Common myeloid progenitor, CD34-positive (primary cell): ENCODE measurements at regions not wholly inside any gene's neighbourhood (a gene's known extent, or its start where the extent isn't known, plus 50 kb on each side); places are given as distances from the start of the nearest gene placed in this dataset.

Experiments used
- CTCF ChIA-PET: fragments of 350-600 bp; sonication (Branson Sonifier 250); formaldehyde crosslinking; loops from one replicate; lab custom pipeline; 2021; ENCODE audit warnings: antibody characterized with exemption; lab: Charles Lee
- POLR2A ChIA-PET: fragments of 350-600 bp; sonication (Branson Sonifier 250); formaldehyde crosslinking; loops from one replicate; lab custom pipeline; 2021; ENCODE audit warnings: antibody characterized with exemption; lab: Charles Lee
- DNase-seq, 3 donors: peaks; one replicate each; pipeline versions ENCODE4 v3.0.0 to v3.0.0-alpha.2; 2013
- H3K27ac ChIP-seq, 2 experiments: 1 replicate in 1 of 2; 2 replicates in 1 of 2; pipeline ENCODE4 v1.7.0; 2013; ENCODE audit warnings: inconsistent platforms in 2 of 2, low read length in 2 of 2, mild to moderate bottlenecking in 2 of 2, low read depth in 1 of 2, moderate library complexity in 1 of 2; ENCODE audit not compliant: severe bottlenecking in 2 of 2, insufficient read depth in 1 of 2, poor library complexity in 1 of 2
- H3K27me3 ChIP-seq, 5 experiments: replicated peaks in 2 of 5; 1 replicate in 3 of 5; 2 replicates in 2 of 5; pipeline versions ENCODE4 v1.6.1 to v1.7.0; 2013; ENCODE audit warnings: low read length in 4 of 5, mild to moderate bottlenecking in 2 of 5, moderate library complexity in 2 of 5, inconsistent platforms in 1 of 5; ENCODE audit not compliant: insufficient read depth in 5 of 5, control insufficient read depth in 4 of 5
- H3K36me3 ChIP-seq, 4 experiments: 1 replicate in 2 of 4; 2 replicates in 2 of 4; pipeline versions ENCODE4 v1.6.1 to v1.7.0; 2013; ENCODE audit warnings: low read length in 3 of 4, control low read depth in 1 of 4, mild to moderate bottlenecking in 1 of 4; ENCODE audit not compliant: control insufficient read depth in 4 of 4, insufficient read depth in 4 of 4
- H3K4me1 ChIP-seq, 4 experiments: 1 replicate in 3 of 4; 2 replicates in 1 of 4; pipeline versions ENCODE4 v1.6.1 to v1.7.1; 2013; ENCODE audit warnings: low read length in 3 of 4, mild to moderate bottlenecking in 3 of 4, control low read depth in 1 of 4, inconsistent platforms in 1 of 4, moderate library complexity in 1 of 4; ENCODE audit not compliant: control insufficient read depth in 4 of 4, insufficient read depth in 4 of 4; ENCODE audit errors: control extremely low read depth in 1 of 4
- H3K4me3 ChIP-seq, 7 experiments: 1 replicate in 4 of 7; 2 replicates in 3 of 7; pipeline versions ENCODE4 v1.5.1 to v1.7.0; 2013; ENCODE audit warnings: mild to moderate bottlenecking in 7 of 7, low read length in 6 of 7, moderate library complexity in 6 of 7, inconsistent platforms in 2 of 7, low read depth in 2 of 7, control low read depth in 1 of 7; ENCODE audit not compliant: insufficient read depth in 4 of 7, control insufficient read depth in 1 of 7; ENCODE audit errors: extremely low read depth in 1 of 7
- H3K9me3 ChIP-seq, 5 experiments: 1 replicate in 4 of 5; 2 replicates in 1 of 5; pipeline versions ENCODE4 v1.6.1 to v1.7.1; 2013; ENCODE audit warnings: low read length in 4 of 5, mild to moderate bottlenecking in 2 of 5, inconsistent platforms in 1 of 5, low read depth in 1 of 5, moderate library complexity in 1 of 5; ENCODE audit not compliant: control insufficient read depth in 4 of 5, insufficient read depth in 2 of 5; ENCODE audit errors: control extremely low read depth in 1 of 5
- WGBS: methylation state at CpG from one replicate; pipeline ENCODE4 v1.1.5; 2013; ENCODE audit not compliant: insufficient coverage; 5-methylcytosine and 5-hydroxymethylcytosine counted together

DNA sequence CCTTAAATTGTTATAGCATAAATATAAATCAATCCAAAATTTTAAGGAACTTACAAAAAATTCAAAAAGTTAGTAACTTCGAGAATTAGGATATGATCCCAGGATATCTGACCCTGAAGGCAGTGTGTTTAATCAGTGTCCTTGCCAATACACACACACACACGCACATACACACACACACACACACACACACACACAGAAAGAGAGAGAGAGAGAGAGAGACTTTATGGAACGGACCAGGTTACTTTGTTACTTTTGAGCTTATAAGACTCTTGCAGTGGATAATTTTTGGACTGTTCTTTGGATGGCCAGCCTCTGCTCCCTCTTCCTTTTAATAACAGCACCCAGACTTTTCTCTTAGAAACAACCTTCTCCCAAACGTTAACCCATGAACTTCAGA lies 322.9 kb downstream of the NFIB start:
- no peaks in the 10 kb centered on the region for H3K4me1 ChIP-seq
- no peak for DNase-seq
- WGBS: no CpG with 5 or more reads among the region's 4 CpGs
- ChIA-PET CTCF (no interaction called here), POLR2A (no interaction called here)
- no peak overlapping the region for H3K4me3 ChIP-seq
- H3K9me3 ChIP-seq: peaks cover 0 to 10% (median 3%) of the 10 kb centered on the region in 5 experiments
- H3K36me3 ChIP-seq: no peaks in the 10 kb centered on the region
- H3K27ac ChIP-seq: no peak overlapping the region
- H3K27me3 ChIP-seq: peaks cover 0 to 18% (median 2%) of the 10 kb centered on the region in 5 experiments

DNA sequence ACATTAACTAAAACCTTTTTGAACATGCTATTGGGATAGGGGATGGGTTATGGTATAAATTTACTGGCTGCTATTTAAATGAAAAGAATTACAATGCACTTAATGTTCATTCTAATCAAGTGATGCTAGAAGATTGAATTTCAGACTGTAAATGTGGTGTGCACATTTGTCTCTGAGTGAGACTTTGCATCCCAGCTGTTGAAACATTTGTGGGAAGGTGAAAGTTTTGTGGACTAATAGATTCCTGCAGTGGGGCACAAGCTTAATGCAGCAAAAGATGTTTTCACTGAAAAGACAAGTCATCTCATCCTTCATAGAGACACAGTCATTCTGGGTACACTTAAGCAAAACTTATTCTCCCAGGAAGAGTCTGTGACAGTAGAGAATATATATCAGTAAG lies 323.6 kb downstream of the NFIB start:
- Histone ChIP-seq H3K4me3 (no peak overlapping the region), H3K27me3 (peaks cover 0 to 18% (median 2%) of the 10 kb centered on the region in 5 experiments), H3K27ac (no peak overlapping the region), H3K36me3 (no peaks in the 10 kb centered on the region), H3K4me1 (no peaks in the 10 kb centered on the region), H3K9me3 (peaks cover 0 to 10% (median 3%) of the 10 kb centered on the region in 5 experiments)
- ChIA-PET CTCF (no interaction called here), POLR2A (no interaction called here)
- no peak for DNase-seq

DNA sequence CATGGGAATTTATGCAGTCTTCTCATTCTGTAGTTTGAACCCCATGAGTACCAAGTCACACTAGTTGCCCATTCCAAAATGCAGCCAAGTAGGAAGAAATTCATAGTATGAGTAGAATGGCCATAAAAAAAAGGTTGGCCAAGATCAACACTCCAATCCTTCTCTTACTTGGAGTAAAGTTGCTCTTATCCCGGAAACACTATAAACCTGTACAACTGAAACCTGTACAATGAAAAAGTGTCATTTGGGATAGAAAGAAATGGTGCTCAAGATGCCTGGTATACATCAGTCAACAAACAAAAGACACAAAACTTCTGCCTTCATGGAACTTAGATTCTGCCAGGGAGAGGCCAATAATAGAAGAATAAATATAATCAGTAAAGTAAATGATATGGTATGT lies 325.0 kb downstream of the NFIB start:
- DNase-seq: no peak
- Histone ChIP-seq H3K9me3 (peaks cover 0 to 10% (median 3%) of the 10 kb centered on the region in 5 experiments), H3K27ac (no peak overlapping the region), H3K27me3 (peaks cover 0 to 18% (median 2%) of the 10 kb centered on the region in 5 experiments), H3K36me3 (no peaks in the 10 kb centered on the region), H3K4me3 (no peak overlapping the region), H3K4me1 (no peaks in the 10 kb centered on the region)
- ChIA-PET POLR2A (interaction anchor here (0.6 kb wide), 1 partner anchor 1767 kb away, joined by 3 read pairs; no protein-coding TSS in a partner anchor), CTCF (no interaction called here)
- no CpG with 5 or more reads among the region's 1 CpG for WGBS

- Histone ChIP-seq H3K4me1 (no peaks in the 10 kb centered on the region), H3K9me3 (peaks cover 0 to 10% (median 3%) of the 10 kb centered on the region in 5 experiments), H3K27me3 (peaks cover 0 to 48% (median 3%) of the 10 kb centered on the region in 5 experiments), H3K27ac (no peak overlapping the region), H3K36me3 (no peaks in the 10 kb centered on the region), H3K4me3 (no peak overlapping the region)
- WGBS: 94% methylated on average over 3 of the region's 4 CpGs
- no peak for DNase-seq
- ChIA-PET POLR2A (no interaction called here), CTCF (no interaction called here)
Observed at GRCh38 chr9:13983607-13984006, 330.3 kb downstream of the NFIB start.

GRCh38 chr9:13979941-13980318 lies 334.0 kb downstream of the NFIB start:
- WGBS: no CpG with 5 or more reads among the region's 2 CpGs

GRCh38 chr9:13975611-13976290 lies 338.2 kb downstream of the NFIB start:
- Histone ChIP-seq H3K4me3 (no peak overlapping the region), H3K9me3 (no peaks in the 10 kb centered on the region), H3K36me3 (no peaks in the 10 kb centered on the region), H3K27me3 (peaks cover 0 to 41% (median 6%) of the 10 kb centered on the region in 5 experiments), H3K27ac (no peak overlapping the region), H3K4me1 (peaks cover 0 to 17% (median 7%) of the 10 kb centered on the region in 4 experiments)
- DNase-seq: peak in 1 of 3 donors; percentile 4
- ChIA-PET CTCF (interaction anchor here (0.9 kb wide), 1 partner anchor 9 kb away, joined by 3 read pairs; no protein-coding TSS in a partner anchor), POLR2A (no interaction called here)
- 14% methylated on average over 1 of the region's 1 CpG for WGBS

More at GRCh38 chr9:13979941-13980318, 334.0 kb downstream of the NFIB start:
- H3K4me3 ChIP-seq: no peak overlapping the region
- peaks cover 0 to 4% (median 0%) of the 10 kb centered on the region in 5 experiments for H3K9me3 ChIP-seq
- POLR2A ChIA-PET: no interaction called here
- CTCF ChIA-PET: no interaction called here
- H3K27me3 ChIP-seq: peaks cover 0 to 39% (median 6%) of the 10 kb centered on the region in 5 experiments
- no peak for DNase-seq
- no peaks in the 10 kb centered on the region for H3K36me3 ChIP-seq
- H3K27ac ChIP-seq: no peak overlapping the region
- H3K4me1 ChIP-seq: peaks cover 0 to 15% (median 4%) of the 10 kb centered on the region in 4 experiments

GRCh38 chr9:13974891-13975290 lies 339.1 kb downstream of the NFIB start:
- H3K4me1 ChIP-seq: peaks cover 0 to 17% (median 7%) of the 10 kb centered on the region in 4 experiments
- H3K9me3 ChIP-seq: no peaks in the 10 kb centered on the region
- WGBS: 33% methylated on average over 3 of the region's 4 CpGs
- POLR2A ChIA-PET: no interaction called here
- no peak overlapping the region for H3K4me3 ChIP-seq
- peaks cover 0 to 44% (median 11%) of the 10 kb centered on the region in 5 experiments for H3K27me3 ChIP-seq
- CTCF ChIA-PET: no interaction called here
- peak in 2 of 3 donors; percentile 23 to 30 for DNase-seq
- no peak overlapping the region for H3K27ac ChIP-seq
- H3K36me3 ChIP-seq: no peaks in the 10 kb centered on the region
